KMS-11 (cell line): ENCODE measurements at regions not wholly inside any gene's neighbourhood (a gene's known extent, or its start where the extent isn't known, plus 50 kb on each side); places are given as distances from the start of the nearest gene placed in this dataset.

Experiments used
- H2AFZ ChIP-seq: fragments of 200-600 bp; sonication (generic); 2 replicates; pipeline ENCODE4 v1.6.1; 2016; ENCODE audit warnings: antibody characterized with exemption, mixed run types, low read depth
- H3K27ac ChIP-seq: fragments of 200-600 bp; sonication (generic); 2 replicates; pipeline ENCODE4 v1.6.1; 2016; ENCODE audit warnings: mild to moderate bottlenecking, mixed run types
- H3K27me3 ChIP-seq: fragments of 200-600 bp; sonication (generic); 2 replicates; pipeline ENCODE4 v1.6.1; 2017; ENCODE audit warnings: mild to moderate bottlenecking, low read depth, mixed run types, moderate library complexity; ENCODE audit not compliant: insufficient read depth
- H3K36me3 ChIP-seq: fragments of 200-600 bp; sonication (generic); 2 replicates; pipeline ENCODE4 v1.6.1; 2017; ENCODE audit warnings: mild to moderate bottlenecking, mixed run types; ENCODE audit not compliant: insufficient read depth
- H3K4me1 ChIP-seq: fragments of 200-600 bp; sonication (generic); 2 replicates; pipeline ENCODE4 v1.6.1; 2016; ENCODE audit warnings: mild to moderate bottlenecking, low read depth, mixed run types; ENCODE audit not compliant: poor library complexity, severe bottlenecking
- H3K4me2 ChIP-seq: fragments of 200-600 bp; sonication (generic); 2 replicates; pipeline ENCODE4 v1.7.0; 2016; ENCODE audit warnings: mild to moderate bottlenecking, mixed run types
- H3K4me3 ChIP-seq: fragments of 200-600 bp; sonication (generic); IDR thresholded peaks from 2 replicates; pipeline ENCODE4 v1.6.1; 2017; ENCODE audit warnings: low read depth, low read length, mixed read lengths; ENCODE audit not compliant: insufficient read depth
- H3K79me2 ChIP-seq: fragments of 200-600 bp; sonication (generic); 2 replicates; pipeline ENCODE4 v1.6.1; 2016; ENCODE audit warnings: low read depth, mixed run types; ENCODE audit not compliant: insufficient read depth
- H3K9ac ChIP-seq: fragments of 200-600 bp; sonication (generic); 2 replicates; pipeline ENCODE4 v1.6.1; 2016; ENCODE audit warnings: mild to moderate bottlenecking, mixed run types
- H4K20me1 ChIP-seq: fragments of 200-600 bp; sonication (generic); 2 replicates; pipeline ENCODE4 v1.6.1; 2016; ENCODE audit warnings: mild to moderate bottlenecking, mixed run types; ENCODE audit not compliant: insufficient read depth
- CTCF ChIP-seq: fragments of 200-600 bp; sonication (generic); conservative IDR thresholded peaks from 2 replicates; pipeline ENCODE4 v1.6.1; 2017; ENCODE audit warnings: low read depth, mild to moderate bottlenecking, antibody characterized with exemption, low read length, moderate library complexity, mixed read lengths

GRCh38 chr9:80061096-80061495 lies 489.3 kb downstream of the TLE4 start:
- TF ChIP-seq CTCF = no peak
- Histone ChIP-seq H3K4me2 (no peak overlapping the region), H3K4me1 (no peaks in the 10 kb centered on the region), H3K27ac (no peak overlapping the region), H3K9ac (no peak overlapping the region), H3K27me3 (no peaks in the 10 kb centered on the region), H3K79me2 (no peaks in the 10 kb centered on the region), H3K36me3 (no peaks in the 10 kb centered on the region), H4K20me1 (no peaks in the 10 kb centered on the region), H2AFZ (no peak overlapping the region), H3K4me3 (no peak overlapping the region)

DNA sequence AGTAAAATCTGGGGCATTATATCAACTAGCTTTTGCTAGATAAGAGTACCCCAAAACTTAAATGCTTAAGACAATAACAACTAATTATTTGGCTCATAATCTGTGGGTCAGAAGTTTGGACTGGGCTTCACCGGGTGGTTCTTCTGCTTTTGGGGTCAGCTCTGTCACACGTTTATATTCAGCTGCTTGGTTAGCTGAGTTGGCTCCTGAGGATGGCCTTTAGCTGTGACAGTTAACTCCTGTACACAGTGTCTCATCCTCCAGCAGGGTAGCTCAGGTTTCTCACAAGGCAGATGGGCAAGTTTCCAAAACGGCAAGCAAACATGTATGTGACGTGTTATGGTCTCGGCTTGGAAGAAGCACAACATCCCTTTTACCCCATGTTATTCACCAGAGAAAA lies 488.2 kb downstream of the TLE4 start:
- Histone ChIP-seq H3K4me3 (no peak overlapping the region), H4K20me1 (no peaks in the 10 kb centered on the region), H3K36me3 (no peaks in the 10 kb centered on the region), H2AFZ (no peak overlapping the region), H3K79me2 (no peaks in the 10 kb centered on the region), H3K4me2 (no peak overlapping the region), H3K9ac (no peak overlapping the region), H3K4me1 (no peaks in the 10 kb centered on the region), H3K27ac (no peak overlapping the region), H3K27me3 (no peaks in the 10 kb centered on the region)
- no peak for TF ChIP-seq CTCF

DNA sequence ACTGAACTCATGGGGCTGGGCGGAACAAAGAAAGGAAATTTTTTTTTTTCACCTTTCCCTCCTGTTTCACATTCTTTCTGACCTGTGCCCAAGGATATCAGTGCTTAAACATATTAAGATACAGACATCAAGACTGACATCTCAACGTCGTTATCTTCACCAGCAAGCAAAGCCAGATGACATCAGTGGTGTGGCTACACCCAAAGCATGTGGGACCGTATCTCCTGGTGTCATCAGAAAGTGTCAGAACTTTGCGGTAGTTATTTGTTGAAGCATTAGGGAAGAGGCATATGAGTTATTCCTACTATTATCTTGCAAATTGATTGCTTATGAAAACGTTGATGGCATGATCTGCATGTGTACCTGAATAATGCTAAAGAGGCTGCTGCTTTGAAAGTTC lies 487.4 kb downstream of the TLE4 start:
- Histone ChIP-seq H3K79me2 (no peaks in the 10 kb centered on the region), H3K27ac (no peak overlapping the region), H4K20me1 (no peaks in the 10 kb centered on the region), H3K4me2 (no peak overlapping the region), H3K4me1 (no peaks in the 10 kb centered on the region), H3K4me3 (no peak overlapping the region), H3K27me3 (no peaks in the 10 kb centered on the region), H3K36me3 (no peaks in the 10 kb centered on the region), H2AFZ (no peak overlapping the region), H3K9ac (no peak overlapping the region)
- no peak for TF ChIP-seq CTCF

DNA sequence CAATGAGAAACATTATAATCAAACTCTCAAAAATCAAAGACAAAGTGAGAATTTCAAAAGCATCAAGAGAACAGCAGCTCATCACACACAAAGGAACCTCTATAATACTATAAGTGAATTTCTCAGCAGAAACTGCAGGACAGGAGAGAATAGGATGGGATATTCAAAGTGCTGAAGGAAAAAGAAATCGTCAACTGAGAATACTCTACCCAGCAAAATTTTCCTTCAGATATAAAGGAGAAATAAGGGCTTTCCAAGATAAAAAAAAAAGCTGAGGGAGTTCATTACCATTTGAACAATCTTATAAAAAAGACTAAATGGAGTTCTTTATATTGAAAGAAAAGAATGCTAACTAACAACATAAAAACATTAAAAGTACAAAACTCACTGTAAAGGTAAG lies 481.1 kb downstream of the TLE4 start:
- Histone ChIP-seq H3K4me3 (no peak overlapping the region), H4K20me1 (no peaks in the 10 kb centered on the region), H3K4me2 (no peak overlapping the region), H3K36me3 (0 out of 2 replicates have a peak, but pooled peaks cover 4% of the 10 kb centered on the region), H3K9ac (no peak overlapping the region), H3K4me1 (no peaks in the 10 kb centered on the region), H3K27me3 (no peaks in the 10 kb centered on the region), H3K79me2 (no peaks in the 10 kb centered on the region), H3K27ac (no peak overlapping the region), H2AFZ (no peak overlapping the region)
- no peak for TF ChIP-seq CTCF
